ENCODE measurements at regions not wholly inside any gene's neighbourhood (a gene's known extent, or its start where the extent isn't known, plus 50 kb on each side); places are given as distances from the start of the nearest gene placed in this dataset.
A peak's percentile ranks its signal among the peaks of the same experiment; 100 is the strongest.

DNA sequence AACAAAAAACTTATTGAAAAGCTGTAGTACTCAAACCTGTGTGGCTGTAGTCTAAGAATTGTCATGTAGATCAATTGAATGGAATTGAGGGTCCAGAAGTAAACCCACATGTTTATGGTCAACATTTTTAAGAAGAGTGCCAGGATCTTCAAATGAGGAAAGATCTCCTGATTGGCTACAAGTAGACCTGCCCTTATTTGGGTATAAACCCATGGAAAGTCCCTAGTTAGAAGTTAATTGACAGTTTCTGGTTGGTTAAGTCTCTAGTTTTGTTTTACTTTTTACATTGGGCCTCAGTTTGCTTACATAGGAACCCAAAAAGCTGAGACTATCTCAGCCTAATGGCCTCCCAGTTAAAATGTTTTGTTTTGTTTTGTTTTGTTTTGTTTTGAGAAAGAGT lies 91.9 kb upstream of the RESF1 start:
- Mint-ChIP-seq H3K27me3 (no peaks in the 10 kb centered on the region), H3K4me1 (peaks cover 44% of the 10 kb centered on the region), H3K4me3 (peak overlapping the region; percentile 15), H3K27ac (peak overlapping the region; percentile 86), H3K9me3 (peaks cover 4% of the 10 kb centered on the region), H3K36me3 (ENCODE audit: low read depth) (peaks cover 16% of the 10 kb centered on the region)
- intact Hi-C loops (cut with micrococcal nuclease) = loop anchor here (1.0 kb wide), 1 partner anchor 8 kb away; no protein-coding TSS in a partner anchor
- DNase-seq (no peak), ATAC-seq (ENCODE audit: low read depth) (peak; percentile 63)
- ChIA-PET POLR2A (interaction anchor here (0.6 to 2.7 kb wide), 16 partner anchors 8 to 208 kb away, joined by 3 to 13 read pairs (median 4); partner anchors contain the start of genes AMN1, ETFBKMT and RESF1), CTCF (no interaction called here)
- TF ChIP-seq CTCF (IDR thresholded peaks at IDR 0.05) = no peak

- no peak for ATAC-seq (ENCODE audit: low read depth)
- Mint-ChIP-seq H3K4me3 (no peak overlapping the region), H3K27ac (peak overlapping the region; percentile 86), H3K27me3 (no peaks in the 10 kb centered on the region), H3K4me1 (peaks cover 41% of the 10 kb centered on the region), H3K36me3 (ENCODE audit: low read depth) (peaks cover 15% of the 10 kb centered on the region), H3K9me3 (peaks cover 5% of the 10 kb centered on the region)
- DNase-seq = no peak
- intact Hi-C loops (cut with micrococcal nuclease) = no loop called here
- POLR2A ChIA-PET = interaction anchor here (0.8 to 2.7 kb wide), 9 partner anchors 8 to 137 kb away, joined by 3 to 13 read pairs (median 5); partner anchors contain the start of gene AMN1
- CTCF ChIA-PET = no interaction called here
- TF ChIP-seq CTCF (IDR thresholded peaks at IDR 0.05) = no peak
Measured at GRCh38 chr12:31866523-31866922, 92.7 kb upstream of the RESF1 start.

GRCh38 chr12:31865023-31865422 lies 94.2 kb upstream of the RESF1 start:
- DNase-seq (no peak), ATAC-seq (ENCODE audit: low read depth) (no peak)
- H3K9me3 Mint-ChIP-seq = peaks cover 9% of the 10 kb centered on the region
- POLR2A ChIA-PET = interaction anchor here (0.7 to 2.4 kb wide), 6 partner anchors 9 to 173 kb away, joined by 4 to 12 read pairs (median 4); no protein-coding TSS in a partner anchor
- no peak overlapping the region for H3K27ac Mint-ChIP-seq
- peaks cover 15% of the 10 kb centered on the region for H3K36me3 Mint-ChIP-seq (ENCODE audit: low read depth)
- no peak overlapping the region for H3K4me3 Mint-ChIP-seq
- H3K4me1 Mint-ChIP-seq = peaks cover 50% of the 10 kb centered on the region
- no peaks in the 10 kb centered on the region for H3K27me3 Mint-ChIP-seq
- intact Hi-C loops (cut with micrococcal nuclease) = no loop called here
- no peak for TF ChIP-seq CTCF (IDR thresholded peaks at IDR 0.05)
- CTCF ChIA-PET = no interaction called here

DNA sequence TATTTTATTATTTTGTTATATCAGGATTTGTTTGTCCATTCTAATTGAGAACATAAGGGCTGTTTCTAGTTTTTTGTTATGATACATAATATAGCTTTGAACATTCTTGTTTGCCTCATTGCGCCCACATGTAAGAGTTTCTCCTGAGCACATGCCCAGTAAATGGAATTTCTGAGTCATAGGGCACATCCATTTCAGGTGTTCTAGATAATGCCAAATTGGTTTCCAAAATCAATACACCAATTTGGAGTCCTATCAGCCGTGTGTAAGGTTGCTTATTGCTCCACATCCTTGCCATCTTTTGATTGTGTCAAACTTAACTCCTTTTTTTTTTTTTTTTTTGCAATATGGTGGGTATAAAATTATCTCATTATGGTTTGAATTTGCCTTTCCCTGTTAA lies 97.9 kb upstream of the RESF1 start:
- ATAC-seq (ENCODE audit: low read depth) = no peak
- intact Hi-C loops (cut with micrococcal nuclease) = no loop called here
- DNase-seq = no peak
- no peak for TF ChIP-seq CTCF (IDR thresholded peaks at IDR 0.05)
- ChIA-PET POLR2A (interaction anchor here (0.7 to 3.7 kb wide), 3 partner anchors 14 to 98 kb away, joined by 4 to 19 read pairs (median 9); partner anchors contain the start of gene RESF1), CTCF (no interaction called here)
- H3K36me3 Mint-ChIP-seq (ENCODE audit: low read depth) = peaks cover 26% of the 10 kb centered on the region
- peaks cover 15% of the 10 kb centered on the region for H3K9me3 Mint-ChIP-seq
- no peak overlapping the region for H3K4me3 Mint-ChIP-seq
- peaks cover 33% of the 10 kb centered on the region for H3K4me1 Mint-ChIP-seq
- H3K27ac Mint-ChIP-seq = peak overlapping the region; percentile 14
- no peaks in the 10 kb centered on the region for H3K27me3 Mint-ChIP-seq

- Mint-ChIP-seq H3K36me3 (ENCODE audit: low read depth) (peaks cover 24% of the 10 kb centered on the region), H3K4me1 (peaks cover 31% of the 10 kb centered on the region), H3K9me3 (peaks cover 15% of the 10 kb centered on the region), H3K27ac (peak overlapping the region; percentile 87), H3K4me3 (peak overlapping the region; percentile 61), H3K27me3 (no peaks in the 10 kb centered on the region)
- ATAC-seq (ENCODE audit: low read depth) = no peak
- DNase-seq = no peak
- CTCF ChIA-PET = no interaction called here
- intact Hi-C loops (cut with micrococcal nuclease) = no loop called here
- no peak for TF ChIP-seq CTCF (IDR thresholded peaks at IDR 0.05)
- POLR2A ChIA-PET = interaction anchor here (0.6 to 3.7 kb wide), 5 partner anchors 15 to 201 kb away, joined by 3 to 19 read pairs (median 3); partner anchors contain the start of gene RESF1
Measured at GRCh38 chr12:31860401-31860800, 98.8 kb upstream of the RESF1 start.
